Central memory CD8-positive, alpha-beta T cell (primary cell): ENCODE measurements at regions not wholly inside any gene's neighbourhood (a gene's known extent, or its start where the extent isn't known, plus 50 kb on each side); places are given as distances from the start of the nearest gene placed in this dataset.

Experiments used
- ATAC-seq: fragments of 150-1000 bp; cut with Tn5 transposase; replicated peaks from 2 replicates; pipeline ENCODE4 v1.10.0; 2022; ENCODE audit warnings: mild to moderate bottlenecking, moderate FRiP score, moderate number of reproducible peaks; ENCODE audit not compliant: poor library complexity, severe bottlenecking; ENCODE audit errors: extremely low read depth
- DNase-seq, 2 donors: peaks; one replicate each; pipeline ENCODE4 v3.0.0; 2021; ENCODE audit warnings: low spot score in 2 of 2
- H3K27ac Mint-ChIP-seq: one replicate; pipeline ENCODE4 v1.8.0; 2022; ENCODE audit warnings: low read depth, mild to moderate bottlenecking, moderate library complexity, mixed read lengths
- H3K27me3 Mint-ChIP-seq: one replicate; pipeline ENCODE4 v1.8.0; 2022; ENCODE audit warnings: mixed read lengths
- H3K36me3 Mint-ChIP-seq: one replicate; pipeline ENCODE4 v1.8.0; 2022; ENCODE audit warnings: mild to moderate bottlenecking, moderate library complexity, mixed read lengths; ENCODE audit not compliant: insufficient read depth
- H3K4me1 Mint-ChIP-seq: one replicate; pipeline ENCODE4 v1.8.0; 2022; ENCODE audit warnings: mixed read lengths
- H3K4me3 Mint-ChIP-seq: one replicate; pipeline ENCODE4 v1.8.0; 2022; ENCODE audit warnings: mild to moderate bottlenecking, moderate library complexity, mixed read lengths
- H3K9me3 Mint-ChIP-seq: one replicate; pipeline ENCODE4 v1.8.0; 2022; ENCODE audit warnings: mixed read lengths

DNA sequence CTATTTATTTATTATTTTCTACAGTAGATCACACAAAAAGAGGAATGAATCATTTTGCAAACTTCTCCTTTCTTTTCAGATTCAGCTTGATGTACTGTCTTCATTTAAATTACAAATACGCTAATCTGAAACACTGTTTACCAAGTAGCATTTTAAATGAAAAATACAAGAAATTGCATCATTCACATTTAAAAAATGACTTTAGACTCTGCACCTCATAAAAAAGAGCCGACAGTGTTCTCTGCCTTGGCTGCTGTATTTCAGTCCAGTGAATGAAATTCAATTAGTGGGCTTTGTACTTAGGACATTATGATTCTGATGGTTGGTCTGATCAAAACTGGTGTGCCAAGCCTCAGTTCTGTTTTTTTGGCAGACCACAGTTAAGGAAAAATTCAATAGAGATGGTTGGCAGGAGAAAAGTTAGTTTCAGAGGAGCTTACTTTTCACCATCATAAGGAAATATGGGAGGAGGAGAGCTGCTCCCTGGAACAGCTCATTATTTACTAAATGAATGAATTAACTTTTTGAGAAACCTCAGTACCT lies 222.4 kb upstream of the ESRRG start:
- Mint-ChIP-seq H3K27me3 (no peaks in the 10 kb centered on the region), H3K9me3 (no peaks in the 10 kb centered on the region), H3K4me1 (no peaks in the 10 kb centered on the region), H3K27ac (no peak overlapping the region), H3K36me3 (no peaks in the 10 kb centered on the region), H3K4me3 (no peak overlapping the region)
- ATAC-seq (no peak), DNase-seq (no peak)

DNA sequence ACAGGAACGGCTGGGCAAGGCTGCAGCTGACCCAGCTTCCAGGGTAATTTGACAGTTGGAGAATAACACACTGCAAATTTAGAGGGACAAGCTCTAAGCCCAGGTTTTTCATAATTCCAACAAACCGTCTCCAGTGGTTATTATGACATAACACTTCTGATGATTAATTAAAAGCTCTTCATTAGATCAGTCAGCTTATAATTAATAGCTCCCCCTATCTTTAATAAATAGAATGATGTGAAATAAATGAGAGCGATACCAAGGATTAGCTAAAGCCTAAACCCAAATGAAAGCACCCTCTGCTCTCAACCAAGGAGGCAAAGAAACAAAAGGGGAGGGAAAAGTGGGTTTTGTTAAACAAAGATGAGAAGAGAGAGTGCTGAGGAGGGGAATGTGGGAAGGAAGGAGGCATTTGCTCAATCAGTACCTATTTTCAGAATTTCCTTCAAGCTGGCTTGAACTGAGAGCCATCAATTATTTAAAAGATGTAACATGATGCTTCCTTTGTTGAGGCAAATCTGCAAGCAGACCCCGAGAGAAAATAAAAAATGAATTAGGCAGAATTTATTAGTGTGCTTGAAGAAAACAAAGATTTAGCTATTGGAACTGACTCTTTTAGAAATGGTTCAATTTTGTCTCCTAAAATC lies 221.8 kb upstream of the ESRRG start:
- DNase-seq, result no peak
- H3K9me3 Mint-ChIP-seq, result no peaks in the 10 kb centered on the region
- H3K27ac Mint-ChIP-seq, result no peak overlapping the region
- H3K4me1 Mint-ChIP-seq, result no peaks in the 10 kb centered on the region
- H3K36me3 Mint-ChIP-seq, result no peaks in the 10 kb centered on the region
- no peak for ATAC-seq
- H3K27me3 Mint-ChIP-seq, result no peaks in the 10 kb centered on the region
- H3K4me3 Mint-ChIP-seq, result no peak overlapping the region

DNA sequence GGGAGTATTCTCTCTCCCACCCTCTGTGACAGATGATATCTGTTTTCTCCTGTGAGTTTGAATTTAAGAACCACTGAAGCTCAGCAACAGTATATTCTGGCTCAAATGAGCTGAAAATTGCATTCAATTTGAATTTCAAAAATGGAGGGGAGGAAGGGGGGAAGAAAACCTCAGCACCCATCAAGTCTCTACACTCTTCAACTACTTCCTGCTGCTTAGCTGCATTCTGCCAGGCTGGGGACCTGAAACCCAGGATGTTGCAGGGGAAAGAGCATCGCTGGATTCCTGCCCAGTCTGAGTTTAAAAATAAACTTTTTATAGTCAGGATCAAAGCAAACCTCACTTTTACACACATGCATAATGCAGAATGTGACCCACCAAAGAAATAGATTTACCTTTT lies 214.3 kb upstream of the ESRRG start:
- Mint-ChIP-seq H3K27me3 (no peaks in the 10 kb centered on the region), H3K36me3 (no peaks in the 10 kb centered on the region), H3K4me1 (no peaks in the 10 kb centered on the region), H3K27ac (no peak overlapping the region), H3K4me3 (no peak overlapping the region), H3K9me3 (no peaks in the 10 kb centered on the region)
- DNase-seq (no peak), ATAC-seq (no peak)

DNA sequence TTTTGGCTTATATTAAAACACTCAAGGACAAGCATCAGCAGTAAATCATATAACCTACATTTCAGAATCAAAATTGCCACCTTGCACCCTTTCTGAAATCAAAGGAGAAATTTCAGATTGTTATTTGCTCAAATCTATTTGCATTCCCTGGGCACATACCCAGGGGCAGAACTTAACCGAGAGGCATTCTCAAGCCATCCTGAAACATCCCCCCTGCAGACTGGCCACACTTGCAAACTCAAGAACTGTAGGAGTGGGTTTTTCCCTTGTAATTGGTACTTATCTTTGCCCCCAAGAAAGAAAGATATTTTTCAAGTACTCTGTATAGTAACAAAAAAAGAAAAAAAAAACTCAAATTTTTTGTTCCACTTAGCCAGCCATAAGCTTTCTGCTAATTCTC lies 213.6 kb upstream of the ESRRG start:
- H3K27ac Mint-ChIP-seq, result no peak overlapping the region
- DNase-seq (no peak), ATAC-seq (no peak)
- H3K27me3 Mint-ChIP-seq, result no peaks in the 10 kb centered on the region
- no peaks in the 10 kb centered on the region for H3K36me3 Mint-ChIP-seq
- H3K9me3 Mint-ChIP-seq, result no peaks in the 10 kb centered on the region
- H3K4me3 Mint-ChIP-seq, result no peak overlapping the region
- no peaks in the 10 kb centered on the region for H3K4me1 Mint-ChIP-seq

DNA sequence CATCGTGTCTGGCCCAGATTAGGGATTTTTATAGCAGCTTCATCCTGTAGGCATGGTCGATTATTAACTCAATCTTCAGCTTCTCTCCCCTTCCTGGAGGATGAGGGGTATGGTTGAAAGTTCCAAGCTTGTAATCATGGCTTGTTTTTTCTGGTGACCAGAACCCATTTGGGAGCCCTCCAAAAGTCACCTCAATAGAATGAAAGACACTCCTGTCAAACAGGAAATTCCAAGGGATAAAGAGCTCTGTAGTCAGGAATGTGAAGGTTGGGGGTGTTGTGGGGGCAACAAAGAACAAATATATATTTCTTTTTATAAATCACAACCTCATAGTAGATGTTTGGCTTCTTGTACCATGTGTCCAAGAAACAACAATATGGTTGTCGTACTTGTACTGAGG lies 212.7 kb upstream of the ESRRG start:
- Mint-ChIP-seq H3K4me1 (no peaks in the 10 kb centered on the region), H3K27me3 (no peaks in the 10 kb centered on the region), H3K36me3 (no peaks in the 10 kb centered on the region), H3K4me3 (no peak overlapping the region), H3K27ac (no peak overlapping the region), H3K9me3 (no peaks in the 10 kb centered on the region)
- DNase-seq (no peak), ATAC-seq (no peak)

DNA sequence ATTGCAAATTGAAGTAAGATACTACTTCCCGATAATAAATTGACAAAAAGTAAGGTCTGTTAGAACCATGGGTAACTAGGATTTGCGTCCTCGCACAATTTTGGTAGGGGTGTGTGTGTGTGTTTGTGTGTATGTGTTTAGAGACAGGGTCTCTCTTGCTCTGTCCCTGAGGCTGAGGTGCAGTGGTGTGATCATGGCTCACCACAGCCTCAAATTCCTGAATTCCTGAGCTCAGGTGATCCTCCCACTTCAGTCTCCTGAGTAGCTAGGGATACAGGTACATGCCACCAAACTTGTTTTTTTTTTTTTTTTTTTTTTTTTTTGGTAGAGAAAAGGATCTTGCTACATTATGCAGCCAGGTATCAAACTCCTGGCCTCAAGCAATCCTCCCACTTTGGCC lies 209.2 kb upstream of the ESRRG start:
- Mint-ChIP-seq H3K4me3 (no peak overlapping the region), H3K27ac (no peak overlapping the region), H3K36me3 (no peaks in the 10 kb centered on the region), H3K4me1 (no peaks in the 10 kb centered on the region), H3K9me3 (no peaks in the 10 kb centered on the region), H3K27me3 (no peaks in the 10 kb centered on the region)
- ATAC-seq, result no peak
- no peak for DNase-seq

DNA sequence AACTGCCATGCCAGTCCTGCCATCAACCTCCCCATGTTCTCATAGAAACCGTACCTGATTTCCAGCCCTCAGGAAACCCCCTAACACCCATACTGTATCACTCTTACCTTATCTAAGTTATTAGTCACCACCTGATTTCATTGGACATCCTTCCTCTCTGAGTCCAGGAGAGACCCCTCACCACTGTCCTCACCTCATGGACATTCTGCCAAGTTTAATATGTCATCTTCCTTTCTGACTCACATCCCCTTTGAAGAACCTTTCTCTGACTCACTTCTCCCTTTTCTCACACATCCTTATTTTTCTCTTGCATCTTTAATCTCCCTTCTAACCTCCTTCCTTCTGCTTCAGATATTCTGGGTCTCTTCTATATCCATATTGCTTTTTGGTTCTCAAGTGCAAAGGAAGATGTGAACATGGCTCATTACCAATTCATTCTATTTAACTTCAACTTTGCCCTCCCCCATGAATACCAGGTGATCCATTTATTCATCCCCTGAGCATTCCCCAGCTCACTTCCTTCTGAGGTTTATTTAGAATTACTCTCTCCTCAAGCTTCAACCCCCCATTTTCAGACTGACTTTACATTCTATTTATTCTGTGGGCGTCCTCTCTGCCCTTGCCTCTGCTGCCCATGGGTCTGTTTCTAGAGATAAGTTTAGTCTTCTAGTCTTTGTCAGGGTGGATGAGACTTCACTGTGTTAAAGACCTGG lies 206.8 kb upstream of the ESRRG start:
- Mint-ChIP-seq H3K4me3 (no peak overlapping the region), H3K4me1 (no peaks in the 10 kb centered on the region), H3K9me3 (no peaks in the 10 kb centered on the region), H3K27ac (no peak overlapping the region), H3K36me3 (no peaks in the 10 kb centered on the region), H3K27me3 (no peaks in the 10 kb centered on the region)
- ATAC-seq, result no peak
- DNase-seq, result no peak

DNA sequence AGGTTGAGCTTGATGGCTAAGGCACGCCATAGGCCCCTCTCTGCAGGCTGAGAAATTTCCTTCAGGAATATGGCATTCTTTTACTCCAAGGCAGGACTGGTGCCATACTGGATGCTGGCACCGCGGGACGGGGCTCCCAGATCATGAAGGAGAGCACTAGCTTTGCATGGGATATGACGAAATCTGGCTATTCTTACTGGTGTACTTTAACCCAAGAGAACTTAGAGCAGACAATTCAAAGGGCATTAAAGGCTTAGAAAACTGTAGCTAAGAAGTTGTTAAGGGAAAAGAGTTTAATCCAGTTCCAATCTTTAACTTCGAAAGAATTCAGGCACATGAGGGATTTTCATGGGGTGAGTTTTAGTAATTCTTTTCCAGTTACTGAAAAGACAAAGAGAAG lies 204.4 kb upstream of the ESRRG start:
- no peak for DNase-seq
- H3K9me3 Mint-ChIP-seq, result no peaks in the 10 kb centered on the region
- H3K4me1 Mint-ChIP-seq, result no peaks in the 10 kb centered on the region
- no peak overlapping the region for H3K27ac Mint-ChIP-seq
- ATAC-seq, result no peak
- no peak overlapping the region for H3K4me3 Mint-ChIP-seq
- H3K27me3 Mint-ChIP-seq, result no peaks in the 10 kb centered on the region
- H3K36me3 Mint-ChIP-seq, result no peaks in the 10 kb centered on the region

DNA sequence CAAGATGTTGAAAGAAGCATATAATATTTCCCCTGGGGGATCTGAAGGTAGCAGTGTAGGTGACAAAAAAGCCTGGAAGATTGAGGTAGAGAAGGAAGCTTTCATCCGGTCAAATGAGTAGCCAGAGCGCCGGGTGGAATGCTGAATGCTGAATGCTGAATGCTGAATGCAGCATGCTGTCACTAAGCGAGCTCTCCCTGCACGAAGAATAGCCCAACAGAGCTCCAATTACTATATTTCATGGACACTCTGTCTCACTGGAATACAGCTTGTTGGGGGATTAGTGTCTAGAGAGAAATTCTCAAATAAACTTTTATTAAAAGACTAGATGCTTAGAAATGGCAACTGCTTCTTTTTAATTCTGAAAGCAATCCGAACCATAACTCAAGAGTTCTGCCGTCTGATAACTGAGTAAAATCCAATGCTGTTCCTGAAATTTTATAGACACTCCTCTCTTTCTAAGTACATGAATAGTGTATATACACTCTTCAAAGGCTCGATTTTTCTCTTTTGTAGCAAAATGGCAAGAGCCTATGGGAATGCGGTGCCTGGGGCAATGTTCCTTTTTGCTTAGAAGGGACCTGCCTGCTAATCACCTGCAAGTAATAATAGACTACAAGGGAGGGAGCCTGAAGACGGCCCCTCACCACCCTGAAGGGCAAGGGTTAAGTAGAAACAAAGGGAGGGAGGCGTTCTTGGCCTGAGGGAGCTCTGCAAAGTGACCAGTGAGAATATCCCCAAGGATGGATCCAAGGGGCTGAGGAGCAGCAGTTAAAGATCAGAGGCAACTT lies 203.7 kb upstream of the ESRRG start:
- no peak overlapping the region for H3K4me3 Mint-ChIP-seq
- ATAC-seq (no peak), DNase-seq (no peak)
- H3K9me3 Mint-ChIP-seq, result no peaks in the 10 kb centered on the region
- H3K27me3 Mint-ChIP-seq, result no peaks in the 10 kb centered on the region
- no peaks in the 10 kb centered on the region for H3K4me1 Mint-ChIP-seq
- no peak overlapping the region for H3K27ac Mint-ChIP-seq
- H3K36me3 Mint-ChIP-seq, result no peaks in the 10 kb centered on the region

DNA sequence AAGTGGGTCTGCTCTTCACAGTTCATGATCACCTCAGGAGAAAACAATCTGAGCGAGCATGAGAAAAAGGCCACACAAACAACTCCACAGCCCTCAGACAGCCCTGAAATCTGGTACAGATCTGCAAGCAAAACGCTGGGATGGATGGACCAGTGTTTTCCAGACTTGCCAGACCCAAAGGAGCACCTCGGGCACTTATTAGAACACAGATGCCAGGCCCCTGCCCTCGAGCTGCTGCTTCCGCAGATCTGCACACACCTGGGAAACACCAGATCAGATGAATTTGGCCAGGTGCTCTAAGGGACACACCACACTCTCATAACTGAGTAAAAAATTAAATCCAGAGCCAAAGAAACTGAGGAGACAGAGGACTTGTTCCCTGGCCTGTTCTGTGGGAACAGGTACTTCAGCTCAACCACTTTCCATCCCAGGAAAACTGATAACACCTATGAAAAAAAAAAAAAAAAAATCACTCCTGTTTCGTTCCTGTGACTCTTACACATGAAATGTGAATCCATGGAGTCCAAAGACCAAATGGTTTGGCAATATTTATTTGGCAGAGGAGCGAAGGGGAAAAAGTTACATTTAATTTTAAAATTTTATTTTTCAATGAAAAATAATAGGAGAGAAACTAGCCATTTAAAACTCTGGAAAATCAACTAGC lies 202.9 kb upstream of the ESRRG start:
- Mint-ChIP-seq H3K9me3 (no peaks in the 10 kb centered on the region), H3K4me1 (no peaks in the 10 kb centered on the region), H3K27me3 (no peaks in the 10 kb centered on the region), H3K36me3 (no peaks in the 10 kb centered on the region), H3K4me3 (no peak overlapping the region), H3K27ac (no peak overlapping the region)
- ATAC-seq, result no peak
- DNase-seq, result no peak

DNA sequence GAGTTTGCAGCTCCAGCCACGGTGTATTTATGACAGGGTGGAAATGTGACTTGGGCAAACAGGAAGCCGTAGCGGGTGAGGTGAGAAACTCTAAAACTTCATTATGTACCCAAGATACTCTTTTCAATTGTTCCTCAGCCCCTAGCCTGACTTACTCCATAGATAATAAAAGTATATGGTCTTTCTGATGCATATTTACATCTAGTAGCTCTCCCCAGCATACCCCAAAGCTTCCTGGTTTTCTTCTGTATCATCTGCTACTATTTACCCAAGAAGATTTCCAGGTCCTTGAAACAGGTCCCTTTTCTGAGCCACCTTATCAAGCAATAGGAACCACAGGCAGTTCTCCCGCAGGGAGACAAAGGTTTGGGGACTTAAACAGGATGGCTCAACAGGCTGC lies 201.5 kb upstream of the ESRRG start:
- DNase-seq (no peak), ATAC-seq (no peak)
- no peaks in the 10 kb centered on the region for H3K36me3 Mint-ChIP-seq
- no peaks in the 10 kb centered on the region for H3K27me3 Mint-ChIP-seq
- H3K4me3 Mint-ChIP-seq, result no peak overlapping the region
- no peaks in the 10 kb centered on the region for H3K9me3 Mint-ChIP-seq
- no peaks in the 10 kb centered on the region for H3K4me1 Mint-ChIP-seq
- H3K27ac Mint-ChIP-seq, result no peak overlapping the region

DNA sequence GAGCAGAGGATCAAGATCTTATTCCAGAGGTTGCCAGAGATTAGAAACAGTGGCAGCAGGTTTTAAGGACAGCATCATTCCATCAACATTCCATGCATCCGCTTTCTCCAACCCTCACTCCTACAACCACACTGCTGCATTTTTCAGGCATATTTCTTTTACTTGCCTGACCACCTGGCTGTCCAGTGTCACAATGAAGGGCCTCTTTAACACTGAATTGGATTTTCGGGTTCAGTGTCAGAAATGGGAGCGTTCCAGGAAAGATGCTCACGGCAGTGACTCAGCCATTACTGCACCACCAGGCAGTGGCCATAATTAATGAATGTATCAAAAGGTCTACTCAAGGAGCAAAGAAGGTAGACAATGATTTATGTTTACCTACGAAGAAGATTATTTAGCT lies 200.4 kb upstream of the ESRRG start:
- H3K4me3 Mint-ChIP-seq, result no peak overlapping the region
- H3K9me3 Mint-ChIP-seq, result no peaks in the 10 kb centered on the region
- no peaks in the 10 kb centered on the region for H3K4me1 Mint-ChIP-seq
- DNase-seq, result no peak
- no peak for ATAC-seq
- H3K27ac Mint-ChIP-seq, result no peak overlapping the region
- H3K27me3 Mint-ChIP-seq, result no peaks in the 10 kb centered on the region
- H3K36me3 Mint-ChIP-seq, result no peaks in the 10 kb centered on the region
